H54 (cell line): ENCODE measurements at regions not wholly inside any gene's neighbourhood (a gene's known extent, or its start where the extent isn't known, plus 50 kb on each side); places are given as distances from the start of the nearest gene placed in this dataset.
"Not testable (repeated sequence)": the region's sequence is repeated elsewhere in the genome, so short reads cannot be mapped to it uniquely, and the experiment has no call there.

Experiments
- DNase-seq: peaks from one replicate; pipeline ENCODE4 v3.0.0; 2011; ENCODE audit warnings: low spot score, mixed read lengths; ENCODE audit not compliant: insufficient read length
- FAIRE-seq: peaks from 3 replicates; lab custom pipeline; 2011; peaks lifted over from hg19 to GRCh38; lab: Jason Lieb, UNC
- POLR2A ChIP-seq: IDR thresholded peaks from 2 replicates; pipeline ENCODE4 v1.6.1; 2011; ENCODE audit warnings: low read depth, mild to moderate bottlenecking, low read length

GRCh38 chr1:94362466-94363058 lies 55.6 kb upstream of the ABCD3 start:
- peak; percentile 20 for FAIRE-seq
- DNase-seq = no peak
- no peak for TF ChIP-seq POLR2A

GRCh38 chr1:94358630-94359599 lies 59.3 kb upstream of the ABCD3 start:
- TF ChIP-seq POLR2A = no peak
- no peak for DNase-seq
- no peak for FAIRE-seq

- no peak for TF ChIP-seq POLR2A
- no peak for FAIRE-seq
- no peak for DNase-seq
Observed at GRCh38 chr1:94357661-94358060, 60.5 kb upstream of the ABCD3 start.

- FAIRE-seq (no peak), DNase-seq (no peak)
- TF ChIP-seq POLR2A = no peak
Observed at GRCh38 chr1:94355485-94355980, 62.7 kb upstream of the ABCD3 start.

- DNase-seq (no peak), FAIRE-seq (no peak)
- TF ChIP-seq POLR2A = no peak
Observed at GRCh38 chr1:94351481-94351880, 66.7 kb upstream of the ABCD3 start.

GRCh38 chr1:94350350-94350924 lies 67.8 kb upstream of the ABCD3 start:
- no peak for DNase-seq
- no peak for TF ChIP-seq POLR2A
- no peak for FAIRE-seq

- TF ChIP-seq POLR2A = no peak
- no peak for FAIRE-seq
- no peak for DNase-seq
Observed at GRCh38 chr1:94349853-94350252, 68.3 kb upstream of the ABCD3 start.

GRCh38 chr1:94348386-94348785 lies 69.8 kb upstream of the ABCD3 start:
- DNase-seq, FAIRE-seq: not testable (repeated sequence)

GRCh38 chr1:94345148-94345721 lies 73.0 kb upstream of the ABCD3 start:
- TF ChIP-seq POLR2A = no peak
- DNase-seq (no peak), FAIRE-seq (no peak)

GRCh38 chr1:94342416-94342815 lies 75.8 kb upstream of the ABCD3 start:
- FAIRE-seq (no peak), DNase-seq (no peak)
- no peak for TF ChIP-seq POLR2A

GRCh38 chr1:94339206-94339927 lies 78.8 kb upstream of the ABCD3 start:
- no peak for TF ChIP-seq POLR2A
- no peak for DNase-seq
- FAIRE-seq = no peak

GRCh38 chr1:94336991-94337390 lies 81.2 kb upstream of the ABCD3 start:
- DNase-seq (no peak), FAIRE-seq (no peak)
- no peak for TF ChIP-seq POLR2A

GRCh38 chr1:94335950-94336349 lies 82.2 kb upstream of the ABCD3 start:
- no peak for TF ChIP-seq POLR2A
- FAIRE-seq (peak; percentile 81), DNase-seq (peak; percentile 20)
